Astrocyte (in vitro differentiated cells and primary cell): ENCODE measurements at regions not wholly inside any gene's neighbourhood (a gene's known extent, or its start where the extent isn't known, plus 50 kb on each side); places are given as distances from the start of the nearest gene placed in this dataset.

Source experiments
- CTCF ChIP-seq: IDR thresholded peaks from 2 replicates; pipeline ENCODE4 v1.5.1; 2011; ENCODE audit warnings: low read depth, mild to moderate bottlenecking, inconsistent platforms, low read length, moderate library complexity; ENCODE audit not compliant: insufficient read depth
- EZH2 ChIP-seq: IDR thresholded peaks from 2 replicates; pipeline ENCODE4 v1.6.1; 2012; ENCODE audit warnings: mild to moderate bottlenecking, low read length, inconsistent platforms; ENCODE audit not compliant: insufficient read depth

- TF ChIP-seq EZH2 (no peak), CTCF (no peak)
These were observed 77.7 kb downstream of the LINC01488 start for GRCh38 chr11:69559181-69559580.
